Testis (tissue), 2 donors: ENCODE measurements at regions not wholly inside any gene's neighbourhood (a gene's known extent, or its start where the extent isn't known, plus 50 kb on each side); places are given as distances from the start of the nearest gene placed in this dataset.

ENCODE experiments used
- POLR2A ChIP-seq: fragments of 450-650 bp; IDR thresholded peaks from one replicate; pipeline ENCODE4 v1.6.1; 2017; ENCODE audit warnings: antibody characterized with exemption, mild to moderate bottlenecking, moderate library complexity
- TF ChIP-seq, protein P1 (sequence below), 3 experiments: fragments of 450-650 bp in 2 of 3; fragments of 200-600 bp in 1 of 3; sonication (generic) in 1 of 3; IDR thresholded peaks; one replicate each; pipeline ENCODE4 v1.5.1; 2016 to 2019; ENCODE audit warnings: antibody characterized with exemption in 3 of 3, mild to moderate bottlenecking in 2 of 3, moderate library complexity in 1 of 3

DNA sequence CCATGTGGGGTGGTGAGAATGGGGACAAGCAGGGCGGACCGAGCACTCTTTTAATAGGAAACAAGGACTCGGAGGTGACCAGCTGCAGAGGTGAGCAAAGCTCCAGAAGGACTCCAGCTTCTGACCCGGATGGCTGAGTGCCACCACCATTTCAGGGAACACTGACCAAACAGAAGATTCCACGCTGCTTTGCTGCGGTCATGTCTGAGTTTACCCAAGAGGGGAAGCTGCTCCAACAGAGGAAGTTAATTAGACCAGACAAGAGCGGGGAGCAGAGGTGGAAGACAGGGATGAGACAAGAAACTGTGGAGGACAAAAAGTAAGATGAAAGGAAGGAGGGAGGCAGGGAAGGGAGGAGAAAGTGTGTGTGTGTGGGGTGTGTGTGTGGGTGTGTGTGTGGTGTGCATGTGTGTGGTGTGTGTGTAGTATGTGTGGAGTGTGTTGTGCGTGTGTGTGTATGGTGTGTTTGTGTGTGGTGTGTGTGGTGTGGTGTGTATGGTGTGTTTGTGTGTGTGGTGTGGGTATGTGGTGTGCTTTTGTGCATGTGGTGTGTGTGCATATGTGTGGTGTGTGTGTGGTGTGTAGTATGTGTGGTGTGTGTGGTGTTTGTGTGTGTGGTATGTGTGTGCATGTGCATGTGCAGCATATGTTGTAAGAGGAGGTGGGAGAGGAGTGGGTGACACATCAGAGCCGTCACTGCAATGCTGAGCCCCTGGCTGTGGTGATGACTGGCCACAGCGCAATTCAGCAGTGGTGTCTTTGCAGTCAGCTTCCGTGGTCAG, 82.2 kb upstream of the AKIP1 start:
- TF ChIP-seq, protein P1, sequence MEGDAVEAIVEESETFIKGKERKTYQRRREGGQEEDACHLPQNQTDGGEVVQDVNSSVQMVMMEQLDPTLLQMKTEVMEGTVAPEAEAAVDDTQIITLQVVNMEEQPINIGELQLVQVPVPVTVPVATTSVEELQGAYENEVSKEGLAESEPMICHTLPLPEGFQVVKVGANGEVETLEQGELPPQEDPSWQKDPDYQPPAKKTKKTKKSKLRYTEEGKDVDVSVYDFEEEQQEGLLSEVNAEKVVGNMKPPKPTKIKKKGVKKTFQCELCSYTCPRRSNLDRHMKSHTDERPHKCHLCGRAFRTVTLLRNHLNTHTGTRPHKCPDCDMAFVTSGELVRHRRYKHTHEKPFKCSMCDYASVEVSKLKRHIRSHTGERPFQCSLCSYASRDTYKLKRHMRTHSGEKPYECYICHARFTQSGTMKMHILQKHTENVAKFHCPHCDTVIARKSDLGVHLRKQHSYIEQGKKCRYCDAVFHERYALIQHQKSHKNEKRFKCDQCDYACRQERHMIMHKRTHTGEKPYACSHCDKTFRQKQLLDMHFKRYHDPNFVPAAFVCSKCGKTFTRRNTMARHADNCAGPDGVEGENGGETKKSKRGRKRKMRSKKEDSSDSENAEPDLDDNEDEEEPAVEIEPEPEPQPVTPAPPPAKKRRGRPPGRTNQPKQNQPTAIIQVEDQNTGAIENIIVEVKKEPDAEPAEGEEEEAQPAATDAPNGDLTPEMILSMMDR (IDR thresholded peaks at IDR 0.05) = no peak
- no peak for TF ChIP-seq POLR2A
